LoVo (cell line): ENCODE measurements at regions not wholly inside any gene's neighbourhood (a gene's known extent, or its start where the extent isn't known, plus 50 kb on each side); places are given as distances from the start of the nearest gene placed in this dataset.
"Not testable (repeated sequence)": the region's sequence is repeated elsewhere in the genome, so short reads cannot be mapped to it uniquely, and the experiment has no call there.

Experiments
- DNase-seq: peaks from one replicate; pipeline ENCODE4 v3.0.0-alpha.2; 2016; ENCODE audit warnings: low spot score

- no peak for DNase-seq
Observed at GRCh38 chr9:135357863-135358551, 121.6 kb upstream of the PPP1R26 start.

- no peak for DNase-seq
Observed at GRCh38 chr9:135358552-135358940, 121.0 kb upstream of the PPP1R26 start.

- DNase-seq, result no peak
Observed at GRCh38 chr9:135359764-135360163, 119.8 kb upstream of the PPP1R26 start.

- no peak for DNase-seq
Observed at GRCh38 chr9:135360617-135361016, 119.0 kb upstream of the PPP1R26 start.

- DNase-seq, result not testable (repeated sequence)
Observed at GRCh38 chr9:135361668-135362067, 117.9 kb upstream of the PPP1R26 start.

GRCh38 chr9:135363596-135363995 lies 116.0 kb upstream of the PPP1R26 start:
- DNase-seq, result no peak

- DNase-seq, result no peak
Observed at GRCh38 chr9:135365013-135365768, 114.4 kb upstream of the PPP1R26 start.

GRCh38 chr9:135366104-135366503 lies 113.5 kb upstream of the PPP1R26 start:
- DNase-seq, result no peak

GRCh38 chr9:135369412-135369990 lies 110.1 kb upstream of the PPP1R26 start:
- no peak for DNase-seq

GRCh38 chr9:135370411-135371375 lies 108.9 kb upstream of the PPP1R26 start:
- DNase-seq, result no peak

GRCh38 chr9:135371535-135371934 lies 108.0 kb upstream of the PPP1R26 start:
- no peak for DNase-seq

GRCh38 chr9:135372036-135372435 lies 107.5 kb upstream of the PPP1R26 start:
- DNase-seq, result no peak

GRCh38 chr9:135372501-135373008 lies 107.0 kb upstream of the PPP1R26 start:
- no peak for DNase-seq

GRCh38 chr9:135373151-135373685 lies 106.4 kb upstream of the PPP1R26 start:
- DNase-seq, result no peak

GRCh38 chr9:135373820-135374219 lies 105.8 kb upstream of the PPP1R26 start:
- DNase-seq, result no peak

GRCh38 chr9:135374591-135374990 lies 105.0 kb upstream of the PPP1R26 start:
- no peak for DNase-seq

- DNase-seq, result no peak
Observed at GRCh38 chr9:135375001-135375400, 104.6 kb upstream of the PPP1R26 start.

- no peak for DNase-seq
Observed at GRCh38 chr9:135376511-135377265, 102.9 kb upstream of the PPP1R26 start.

GRCh38 chr9:135377431-135377830 lies 102.2 kb upstream of the PPP1R26 start:
- DNase-seq, result no peak

- DNase-seq, result no peak
Observed at GRCh38 chr9:135378751-135379150, 100.8 kb upstream of the PPP1R26 start.
